Activated gamma-delta T cell treated with Interleukin-2 at 50 U/mL for 16 hours (primary cell): ENCODE measurements at regions not wholly inside any gene's neighbourhood (a gene's known extent, or its start where the extent isn't known, plus 50 kb on each side); places are given as distances from the start of the nearest gene placed in this dataset.
"Not testable (repeated sequence)": the region's sequence is repeated elsewhere in the genome, so short reads cannot be mapped to it uniquely, and the experiment has no call there.

Experiments
- DNase-seq: peaks from one replicate; pipeline ENCODE4 v3.0.0-alpha.2; 2020

GRCh38 chr6:170006071-170006899, 254.9 kb downstream of the ERMARD start:
- no peak for DNase-seq

- no peak for DNase-seq
These were observed 254.2 kb downstream of the ERMARD start for GRCh38 chr6:170005665-170006064.

- DNase-seq, result no peak
These were observed 253.3 kb downstream of the ERMARD start for GRCh38 chr6:170004585-170005210.

- DNase-seq, result no peak
These were observed 252.2 kb downstream of the ERMARD start for GRCh38 chr6:170003451-170004160.

GRCh38 chr6:170003027-170003426, 251.6 kb downstream of the ERMARD start:
- no peak for DNase-seq

- not testable (repeated sequence) for DNase-seq
These were observed 250.4 kb downstream of the ERMARD start for GRCh38 chr6:170001782-170002181.

GRCh38 chr6:170000071-170000843, 248.8 kb downstream of the ERMARD start:
- DNase-seq, result no peak

GRCh38 chr6:169999367-169999766, 247.9 kb downstream of the ERMARD start:
- DNase-seq, result no peak

GRCh38 chr6:169998457-169998856, 247.0 kb downstream of the ERMARD start:
- no peak for DNase-seq

- DNase-seq, result no peak
These were observed 246.5 kb downstream of the ERMARD start for GRCh38 chr6:169997930-169998218.

- no peak for DNase-seq
These were observed 245.9 kb downstream of the ERMARD start for GRCh38 chr6:169997187-169997929.

- DNase-seq, result no peak
These were observed 245.1 kb downstream of the ERMARD start for GRCh38 chr6:169996378-169997051.

- no peak for DNase-seq
These were observed 243.3 kb downstream of the ERMARD start for GRCh38 chr6:169994739-169995138.

GRCh38 chr6:169993861-169994481, 242.5 kb downstream of the ERMARD start:
- DNase-seq, result no peak

- no peak for DNase-seq
These were observed 240.5 kb downstream of the ERMARD start for GRCh38 chr6:169991913-169992312.

GRCh38 chr6:169991031-169991390, 239.6 kb downstream of the ERMARD start:
- DNase-seq, result no peak

GRCh38 chr6:169990095-169991030, 238.9 kb downstream of the ERMARD start:
- peak; percentile 12 for DNase-seq

GRCh38 chr6:169989594-169989993, 238.2 kb downstream of the ERMARD start:
- no peak for DNase-seq

GRCh38 chr6:169988769-169989550, 237.5 kb downstream of the ERMARD start:
- DNase-seq, result no peak
